ENCODE measurements at regions not wholly inside any gene's neighbourhood (a gene's known extent, or its start where the extent isn't known, plus 50 kb on each side); places are given as distances from the start of the nearest gene placed in this dataset.

GRCh38 chr1:234704106-234704887 lies 94.3 kb upstream of the IRF2BP2 start:
- no peak overlapping the region for H3K27ac ChIP-seq (ENCODE audit: low read depth, low read length)
- no peaks in the 10 kb centered on the region for H3K36me3 ChIP-seq (ENCODE audit: control insufficient read depth in 1 of 2, insufficient read depth in 2 of 2, low read length in 2 of 2)
- H3K27me3 ChIP-seq (ENCODE audit: control insufficient read depth in 1 of 2, insufficient read depth in 2 of 2, low read length in 2 of 2), result no peaks in the 10 kb centered on the region
- no peak overlapping the region for H3K9ac ChIP-seq (ENCODE audit: low read depth in 1 of 2, low read length in 2 of 2)
- H3K9me3 ChIP-seq (ENCODE audit: control insufficient read depth in 1 of 2, low read length in 2 of 2), result no peaks in the 10 kb centered on the region
- no peak overlapping the region for H3K4me3 ChIP-seq (ENCODE audit: low read depth in 1 of 2, low read length in 2 of 2)
- H3K4me1 ChIP-seq (ENCODE audit: control insufficient read depth in 1 of 2, insufficient read depth in 2 of 2, low read length in 2 of 2), result peaks cover 20 to 42% of the 10 kb centered on the region in 2 donors

DNA sequence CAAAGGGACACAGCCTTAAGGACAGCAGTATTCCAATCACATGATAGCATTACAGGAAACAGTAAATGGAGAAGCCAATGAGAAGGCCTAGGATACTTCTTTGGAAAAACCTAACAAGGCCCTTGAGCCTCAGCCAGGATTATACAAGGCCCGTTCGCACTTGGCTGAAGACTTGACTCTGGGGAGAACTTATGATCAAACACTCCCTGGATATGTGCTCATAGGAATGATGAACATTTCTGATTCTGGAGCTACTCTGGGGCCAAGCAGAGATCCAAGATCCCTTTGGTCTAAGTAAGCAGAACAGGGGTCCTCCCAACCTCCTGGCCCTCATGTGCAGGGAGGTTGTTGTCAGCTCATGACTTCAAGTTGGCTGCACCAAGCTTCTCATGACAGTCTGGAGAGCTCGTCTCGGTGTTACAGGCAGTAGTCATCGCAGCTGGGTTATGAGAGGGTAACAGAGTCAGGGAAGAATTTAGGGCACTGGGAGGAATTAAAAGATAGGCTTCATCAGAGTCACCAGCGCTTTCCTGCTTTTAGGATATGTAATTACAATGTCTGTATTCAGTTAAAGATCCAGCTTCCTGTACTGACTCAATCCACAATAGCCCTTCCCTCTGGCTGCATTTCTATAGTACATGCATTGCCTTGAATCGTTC lies 92.5 kb upstream of the IRF2BP2 start:
- Histone ChIP-seq H3K27ac (ENCODE audit: low read depth, low read length) (no peak overlapping the region), H3K9ac (ENCODE audit: low read depth in 1 of 2, low read length in 2 of 2) (no peak overlapping the region), H3K9me3 (ENCODE audit: control insufficient read depth in 1 of 2, low read length in 2 of 2) (no peaks in the 10 kb centered on the region)

GRCh38 chr1:234701737-234702341 lies 91.9 kb upstream of the IRF2BP2 start:
- H3K4me1 ChIP-seq (ENCODE audit: control insufficient read depth in 1 of 2, insufficient read depth in 2 of 2, low read length in 2 of 2), result peaks cover 14 to 27% of the 10 kb centered on the region in 2 donors
- H3K27me3 ChIP-seq (ENCODE audit: control insufficient read depth in 1 of 2, insufficient read depth in 2 of 2, low read length in 2 of 2), result no peaks in the 10 kb centered on the region
- H3K27ac ChIP-seq (ENCODE audit: low read depth, low read length), result no peak overlapping the region
- H3K36me3 ChIP-seq (ENCODE audit: control insufficient read depth in 1 of 2, insufficient read depth in 2 of 2, low read length in 2 of 2), result no peaks in the 10 kb centered on the region
- H3K4me3 ChIP-seq (ENCODE audit: low read depth in 1 of 2, low read length in 2 of 2), result no peak overlapping the region
- H3K9ac ChIP-seq (ENCODE audit: low read depth in 1 of 2, low read length in 2 of 2), result no peak overlapping the region
- H3K9me3 ChIP-seq (ENCODE audit: control insufficient read depth in 1 of 2, low read length in 2 of 2), result no peaks in the 10 kb centered on the region

More for the DNA sequence above, 92.5 kb upstream of the IRF2BP2 start:
- Histone ChIP-seq H3K4me3 (ENCODE audit: low read depth in 1 of 2, low read length in 2 of 2) (no peak overlapping the region), H3K27me3 (ENCODE audit: control insufficient read depth in 1 of 2, insufficient read depth in 2 of 2, low read length in 2 of 2) (no peaks in the 10 kb centered on the region), H3K4me1 (ENCODE audit: control insufficient read depth in 1 of 2, insufficient read depth in 2 of 2, low read length in 2 of 2) (peaks cover 17 to 33% of the 10 kb centered on the region in 2 donors), H3K36me3 (ENCODE audit: control insufficient read depth in 1 of 2, insufficient read depth in 2 of 2, low read length in 2 of 2) (no peaks in the 10 kb centered on the region)

DNA sequence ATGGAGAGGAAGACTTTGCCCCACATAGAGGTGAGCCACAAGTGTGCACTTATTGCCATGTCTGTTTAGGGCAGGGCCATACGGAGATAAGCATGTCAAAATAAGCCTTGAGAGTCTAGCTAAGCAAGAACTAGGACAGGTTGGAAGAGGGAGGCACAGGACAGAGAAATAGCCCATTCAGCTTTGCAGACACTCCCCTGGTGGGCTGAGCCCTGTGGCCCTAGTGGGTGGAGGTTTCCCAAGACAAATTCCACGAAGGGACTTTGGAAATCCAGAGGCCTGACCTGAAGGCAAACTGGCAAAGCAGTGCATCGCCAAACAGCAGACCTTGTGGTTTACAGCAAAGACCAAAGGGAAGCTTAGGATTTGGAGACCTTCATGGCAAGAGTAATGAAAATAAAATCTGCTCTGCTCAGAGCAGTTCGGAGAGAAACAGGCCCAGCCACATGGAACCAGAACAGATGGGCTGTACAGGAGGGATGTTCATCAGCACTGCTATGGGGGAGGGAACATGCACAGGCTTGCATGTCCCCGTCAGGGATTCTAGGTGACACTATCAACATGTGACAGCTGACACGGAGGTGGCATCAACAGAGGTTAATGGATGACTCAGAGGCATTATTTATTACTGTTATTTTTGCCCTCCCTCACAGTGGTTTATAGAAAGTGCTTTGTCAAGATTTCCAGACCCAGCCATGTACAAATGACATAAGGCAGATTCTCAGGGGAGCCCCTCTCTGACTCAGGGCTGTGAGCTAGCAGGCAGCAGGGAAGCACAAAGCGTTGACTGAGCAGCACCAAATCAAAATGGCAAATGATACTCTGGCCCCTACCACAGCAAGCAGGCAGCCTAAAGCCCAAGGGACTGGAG lies 90.1 kb upstream of the IRF2BP2 start:
- Histone ChIP-seq H3K27ac (ENCODE audit: low read depth, low read length) (no peak overlapping the region), H3K9ac (ENCODE audit: low read depth in 1 of 2, low read length in 2 of 2) (peak overlapping the region in 1 of 2 donors; percentile 9), H3K4me3 (ENCODE audit: low read depth in 1 of 2, low read length in 2 of 2) (no peak overlapping the region), H3K36me3 (ENCODE audit: control insufficient read depth in 1 of 2, insufficient read depth in 2 of 2, low read length in 2 of 2) (no peaks in the 10 kb centered on the region), H3K4me1 (ENCODE audit: control insufficient read depth in 1 of 2, insufficient read depth in 2 of 2, low read length in 2 of 2) (peaks cover 14% of the 10 kb centered on the region in 2 donors), H3K9me3 (ENCODE audit: control insufficient read depth in 1 of 2, low read length in 2 of 2) (no peaks in the 10 kb centered on the region), H3K27me3 (ENCODE audit: control insufficient read depth in 1 of 2, insufficient read depth in 2 of 2, low read length in 2 of 2) (no peaks in the 10 kb centered on the region)

GRCh38 chr1:234698686-234699085 lies 88.7 kb upstream of the IRF2BP2 start:
- H3K27ac ChIP-seq (ENCODE audit: low read depth, low read length), result no peak overlapping the region
- no peaks in the 10 kb centered on the region for H3K27me3 ChIP-seq (ENCODE audit: control insufficient read depth in 1 of 2, insufficient read depth in 2 of 2, low read length in 2 of 2)
- H3K4me1 ChIP-seq (ENCODE audit: control insufficient read depth in 1 of 2, insufficient read depth in 2 of 2, low read length in 2 of 2), result peaks cover 13 to 14% of the 10 kb centered on the region in 2 donors
- H3K4me3 ChIP-seq (ENCODE audit: low read depth in 1 of 2, low read length in 2 of 2), result no peak overlapping the region
- no peaks in the 10 kb centered on the region for H3K36me3 ChIP-seq (ENCODE audit: control insufficient read depth in 1 of 2, insufficient read depth in 2 of 2, low read length in 2 of 2)
- no peaks in the 10 kb centered on the region for H3K9me3 ChIP-seq (ENCODE audit: control insufficient read depth in 1 of 2, low read length in 2 of 2)
- no peak overlapping the region for H3K9ac ChIP-seq (ENCODE audit: low read depth in 1 of 2, low read length in 2 of 2)

- peaks cover 13 to 14% of the 10 kb centered on the region in 2 donors for H3K4me1 ChIP-seq (ENCODE audit: control insufficient read depth in 1 of 2, insufficient read depth in 2 of 2, low read length in 2 of 2)
- H3K4me3 ChIP-seq (ENCODE audit: low read depth in 1 of 2, low read length in 2 of 2), result no peak overlapping the region
- no peak overlapping the region for H3K27ac ChIP-seq (ENCODE audit: low read depth, low read length)
- no peaks in the 10 kb centered on the region for H3K36me3 ChIP-seq (ENCODE audit: control insufficient read depth in 1 of 2, insufficient read depth in 2 of 2, low read length in 2 of 2)
- no peaks in the 10 kb centered on the region for H3K27me3 ChIP-seq (ENCODE audit: control insufficient read depth in 1 of 2, insufficient read depth in 2 of 2, low read length in 2 of 2)
- no peaks in the 10 kb centered on the region for H3K9me3 ChIP-seq (ENCODE audit: control insufficient read depth in 1 of 2, low read length in 2 of 2)
- H3K9ac ChIP-seq (ENCODE audit: low read depth in 1 of 2, low read length in 2 of 2), result no peak overlapping the region
Measured at GRCh38 chr1:234697741-234698140, 87.8 kb upstream of the IRF2BP2 start.

DNA sequence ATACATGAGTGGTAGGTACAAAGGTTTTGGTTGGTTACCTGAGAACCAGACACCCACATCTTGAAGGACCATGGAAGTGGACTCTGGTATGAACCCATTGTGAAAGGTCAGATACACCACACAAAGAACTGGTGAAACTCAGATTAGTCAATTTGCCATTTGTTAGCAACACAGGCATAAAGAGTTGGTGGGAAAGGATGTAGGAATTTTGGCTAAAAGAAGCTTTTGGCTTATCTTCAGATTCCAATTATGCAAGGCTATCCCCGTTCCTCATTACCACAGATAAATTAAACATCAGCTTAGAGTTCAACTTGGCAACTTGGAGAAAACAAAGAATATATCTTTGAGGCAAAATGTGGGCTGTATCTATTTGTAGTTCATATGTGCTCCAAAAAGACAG lies 87.0 kb upstream of the IRF2BP2 start:
- no peak overlapping the region for H3K27ac ChIP-seq (ENCODE audit: low read depth, low read length)
- no peaks in the 10 kb centered on the region for H3K9me3 ChIP-seq (ENCODE audit: control insufficient read depth in 1 of 2, low read length in 2 of 2)
- no peak overlapping the region for H3K4me3 ChIP-seq (ENCODE audit: low read depth in 1 of 2, low read length in 2 of 2)
- H3K27me3 ChIP-seq (ENCODE audit: control insufficient read depth in 1 of 2, insufficient read depth in 2 of 2, low read length in 2 of 2), result no peaks in the 10 kb centered on the region
- no peak overlapping the region for H3K9ac ChIP-seq (ENCODE audit: low read depth in 1 of 2, low read length in 2 of 2)
- peaks cover 13 to 14% of the 10 kb centered on the region in 2 donors for H3K4me1 ChIP-seq (ENCODE audit: control insufficient read depth in 1 of 2, insufficient read depth in 2 of 2, low read length in 2 of 2)
- no peaks in the 10 kb centered on the region for H3K36me3 ChIP-seq (ENCODE audit: control insufficient read depth in 1 of 2, insufficient read depth in 2 of 2, low read length in 2 of 2)

DNA sequence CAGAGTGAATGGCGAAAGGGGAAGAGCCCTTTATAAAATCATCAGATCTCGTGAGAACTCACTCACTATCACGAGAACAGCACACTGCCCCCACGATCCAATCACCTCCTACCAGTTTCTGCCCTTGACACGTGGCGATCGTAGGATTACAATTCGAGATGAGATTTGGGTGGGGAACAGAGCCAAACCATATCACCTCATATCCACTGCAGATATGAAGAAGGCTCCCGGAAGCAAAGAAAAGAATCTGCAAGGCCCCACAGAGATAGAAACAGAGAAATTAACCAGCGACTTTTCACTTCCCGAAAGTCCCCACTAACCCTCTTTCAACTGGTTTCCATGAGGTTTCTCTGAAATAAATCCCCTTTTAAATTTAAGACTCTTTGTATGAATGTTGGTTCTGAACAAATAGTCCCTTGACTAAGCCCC lies 86.2 kb upstream of the IRF2BP2 start:
- H3K27ac ChIP-seq (ENCODE audit: low read depth, low read length), result no peak overlapping the region
- H3K27me3 ChIP-seq (ENCODE audit: control insufficient read depth in 1 of 2, insufficient read depth in 2 of 2, low read length in 2 of 2), result no peaks in the 10 kb centered on the region
- no peaks in the 10 kb centered on the region for H3K36me3 ChIP-seq (ENCODE audit: control insufficient read depth in 1 of 2, insufficient read depth in 2 of 2, low read length in 2 of 2)
- H3K9ac ChIP-seq (ENCODE audit: low read depth in 1 of 2, low read length in 2 of 2), result no peak overlapping the region
- H3K9me3 ChIP-seq (ENCODE audit: control insufficient read depth in 1 of 2, low read length in 2 of 2), result no peaks in the 10 kb centered on the region
- peaks cover 13 to 14% of the 10 kb centered on the region in 2 donors for H3K4me1 ChIP-seq (ENCODE audit: control insufficient read depth in 1 of 2, insufficient read depth in 2 of 2, low read length in 2 of 2)
- H3K4me3 ChIP-seq (ENCODE audit: low read depth in 1 of 2, low read length in 2 of 2), result no peak overlapping the region

DNA sequence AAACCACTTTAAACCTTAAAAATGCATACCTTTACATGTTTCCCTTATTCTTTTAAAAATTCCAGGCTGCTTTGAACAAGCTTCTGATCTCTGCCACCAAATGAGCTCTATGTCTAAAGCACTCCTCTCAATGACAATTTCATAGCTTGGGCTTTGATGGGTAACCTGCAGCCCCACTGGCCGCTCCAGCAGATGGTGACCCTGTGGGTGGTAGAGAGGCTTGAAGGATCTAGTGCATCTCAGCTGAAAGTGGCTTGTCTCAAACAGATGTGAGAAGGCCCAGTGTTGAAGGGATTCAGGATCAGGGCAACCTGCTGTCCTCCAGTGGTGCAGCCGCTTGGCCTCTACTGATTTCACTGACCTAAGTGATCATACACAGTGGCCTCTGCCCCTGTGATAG lies 84.7 kb upstream of the IRF2BP2 start:
- Histone ChIP-seq H3K4me1 (ENCODE audit: control insufficient read depth in 1 of 2, insufficient read depth in 2 of 2, low read length in 2 of 2) (peaks cover 2 to 5% of the 10 kb centered on the region in 2 donors), H3K9ac (ENCODE audit: low read depth in 1 of 2, low read length in 2 of 2) (no peak overlapping the region), H3K9me3 (ENCODE audit: control insufficient read depth in 1 of 2, low read length in 2 of 2) (no peaks in the 10 kb centered on the region), H3K27me3 (ENCODE audit: control insufficient read depth in 1 of 2, insufficient read depth in 2 of 2, low read length in 2 of 2) (no peaks in the 10 kb centered on the region), H3K36me3 (ENCODE audit: control insufficient read depth in 1 of 2, insufficient read depth in 2 of 2, low read length in 2 of 2) (no peaks in the 10 kb centered on the region), H3K4me3 (ENCODE audit: low read depth in 1 of 2, low read length in 2 of 2) (no peak overlapping the region), H3K27ac (ENCODE audit: low read depth, low read length) (no peak overlapping the region)

Data from duodenal mucosa (tissue), 2 donors.